Spleen (tissue), 7 donors: ENCODE measurements at regions not wholly inside any gene's neighbourhood (a gene's known extent, or its start where the extent isn't known, plus 50 kb on each side); places are given as distances from the start of the nearest gene placed in this dataset.

Experiments
- POLR2AphosphoS5 ChIP-seq, 3 donors: sonication (generic); formaldehyde crosslinking; IDR thresholded peaks; one replicate each; pipeline ENCODE4 v1.5.1; 2017; ENCODE audit warnings: antibody characterized with exemption in 3 of 3
- TF ChIP-seq, protein P1 (sequence below), 11 experiments: fragments of 200-600 bp in 7 of 11; fragments of 450-650 bp in 4 of 11; sonication (generic) in 4 of 11; IDR thresholded peaks in 8 of 11; conservative IDR thresholded peaks in 3 of 11; 1 replicate in 7 of 11; 2 replicates in 4 of 11; pipeline versions ENCODE4 v1.4.0 to v1.8.0; 2016 to 2021; ENCODE audit warnings: antibody characterized with exemption in 11 of 11, inconsistent platforms in 4 of 11, mild to moderate bottlenecking in 1 of 11
- donor health status: DM: no; HTN: no; CAD: no; lungs with moderate emphysema.
- donor health status: DM: no; HTN: no; CAD: no.
- donor health status: DM: no; HTN: no; CAD: no.

DNA sequence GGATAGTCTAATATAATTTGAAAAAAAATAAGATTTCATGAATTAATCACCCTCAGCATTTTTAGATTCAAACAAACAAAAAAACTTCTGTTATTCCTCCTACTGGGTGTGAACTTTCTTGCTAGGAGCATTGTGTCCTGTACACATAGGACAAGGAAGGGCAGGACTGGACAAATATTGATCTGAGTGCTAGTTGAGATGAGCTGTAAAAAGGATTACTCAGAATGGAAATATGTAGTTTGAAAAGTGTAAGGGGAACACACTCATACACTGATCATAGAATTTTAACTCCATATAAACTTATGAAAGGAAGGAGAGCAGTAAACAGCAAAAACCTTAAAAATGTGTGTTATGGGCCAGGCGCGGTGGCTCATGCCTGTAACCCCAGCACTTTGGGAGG, 156.5 kb upstream of the ZNF648 start:
- no peak for TF ChIP-seq POLR2AphosphoS5 (IDR thresholded peaks at IDR 0.05)
- TF ChIP-seq, protein P1, sequence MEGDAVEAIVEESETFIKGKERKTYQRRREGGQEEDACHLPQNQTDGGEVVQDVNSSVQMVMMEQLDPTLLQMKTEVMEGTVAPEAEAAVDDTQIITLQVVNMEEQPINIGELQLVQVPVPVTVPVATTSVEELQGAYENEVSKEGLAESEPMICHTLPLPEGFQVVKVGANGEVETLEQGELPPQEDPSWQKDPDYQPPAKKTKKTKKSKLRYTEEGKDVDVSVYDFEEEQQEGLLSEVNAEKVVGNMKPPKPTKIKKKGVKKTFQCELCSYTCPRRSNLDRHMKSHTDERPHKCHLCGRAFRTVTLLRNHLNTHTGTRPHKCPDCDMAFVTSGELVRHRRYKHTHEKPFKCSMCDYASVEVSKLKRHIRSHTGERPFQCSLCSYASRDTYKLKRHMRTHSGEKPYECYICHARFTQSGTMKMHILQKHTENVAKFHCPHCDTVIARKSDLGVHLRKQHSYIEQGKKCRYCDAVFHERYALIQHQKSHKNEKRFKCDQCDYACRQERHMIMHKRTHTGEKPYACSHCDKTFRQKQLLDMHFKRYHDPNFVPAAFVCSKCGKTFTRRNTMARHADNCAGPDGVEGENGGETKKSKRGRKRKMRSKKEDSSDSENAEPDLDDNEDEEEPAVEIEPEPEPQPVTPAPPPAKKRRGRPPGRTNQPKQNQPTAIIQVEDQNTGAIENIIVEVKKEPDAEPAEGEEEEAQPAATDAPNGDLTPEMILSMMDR (IDR thresholded peaks at IDR 0.05 in 8 of 11, conservative IDR thresholded peaks at IDR 0.05 in 3 of 11) = no peak
